ENCODE measurements at regions not wholly inside any gene's neighbourhood (a gene's known extent, or its start where the extent isn't known, plus 50 kb on each side); places are given as distances from the start of the nearest gene placed in this dataset.

GRCh38 chr11:127492029-127492428, 491.5 kb upstream of the KIRREL3 start:
- CTCF ChIA-PET: no interaction called here
- H3K4me3 Mint-ChIP-seq: no peak overlapping the region
- no peaks in the 10 kb centered on the region for H3K36me3 Mint-ChIP-seq (ENCODE audit: low read depth)

DNA sequence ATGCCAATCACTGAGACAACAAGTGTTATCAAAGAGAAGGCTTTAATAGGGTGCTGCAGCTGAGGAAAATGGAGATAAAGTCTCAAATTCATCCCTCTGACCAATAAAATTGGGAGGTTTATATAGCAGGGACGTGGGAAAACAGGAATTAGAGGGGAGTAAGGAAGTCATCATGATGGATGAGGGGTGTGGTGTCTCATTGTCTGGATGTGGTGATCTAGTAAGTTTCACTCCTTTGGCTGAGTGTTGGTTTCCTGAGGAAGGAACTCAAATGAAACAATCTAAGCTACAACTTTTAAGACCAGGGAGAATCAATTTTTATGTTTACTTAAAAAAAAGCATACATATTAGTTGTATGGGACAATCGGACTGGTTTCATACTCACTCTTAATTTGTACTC, 491.0 kb upstream of the KIRREL3 start:
- H3K4me1 Mint-ChIP-seq (ENCODE audit: low read depth): no peaks in the 10 kb centered on the region
- ATAC-seq (no peak), DNase-seq (no peak)
- H3K4me3 Mint-ChIP-seq: no peak overlapping the region
- ChIA-PET POLR2A (no interaction called here), CTCF (no interaction called here)
- no peak overlapping the region for H3K27ac Mint-ChIP-seq
- H3K36me3 Mint-ChIP-seq (ENCODE audit: low read depth): no peaks in the 10 kb centered on the region
- no peaks in the 10 kb centered on the region for H3K27me3 Mint-ChIP-seq (ENCODE audit: low read depth)
- H3K9me3 Mint-ChIP-seq (ENCODE audit: insufficient read depth): no peaks in the 10 kb centered on the region

More at GRCh38 chr11:127492029-127492428, 491.5 kb upstream of the KIRREL3 start:
- no peak for DNase-seq
- no peaks in the 10 kb centered on the region for H3K27me3 Mint-ChIP-seq (ENCODE audit: low read depth)
- no peaks in the 10 kb centered on the region for H3K4me1 Mint-ChIP-seq (ENCODE audit: low read depth)
- no peak overlapping the region for H3K27ac Mint-ChIP-seq
- POLR2A ChIA-PET: no interaction called here
- no peak for ATAC-seq
- H3K9me3 Mint-ChIP-seq (ENCODE audit: insufficient read depth): no peaks in the 10 kb centered on the region

DNA sequence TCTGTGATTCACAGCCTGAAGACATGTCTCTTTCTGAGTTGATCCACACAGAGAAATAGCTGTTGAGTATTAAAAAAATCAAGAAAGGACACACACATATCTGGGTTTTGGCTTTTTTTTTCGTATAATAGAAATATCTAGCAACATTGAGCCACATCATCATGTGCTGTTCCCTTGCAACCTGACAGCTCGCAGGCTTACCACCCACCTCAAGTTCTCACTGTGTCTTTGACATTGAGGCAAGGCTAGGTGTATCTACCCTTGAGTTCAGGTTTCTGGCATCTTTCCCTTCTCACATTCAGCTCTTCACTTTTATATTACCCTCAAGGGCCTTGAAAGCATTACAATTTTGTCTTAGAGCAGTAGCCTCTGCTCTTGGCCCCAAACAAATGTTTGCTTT, 490.3 kb upstream of the KIRREL3 start:
- H3K4me3 Mint-ChIP-seq: no peak overlapping the region
- no peaks in the 10 kb centered on the region for H3K9me3 Mint-ChIP-seq (ENCODE audit: insufficient read depth)
- H3K27me3 Mint-ChIP-seq (ENCODE audit: low read depth): no peaks in the 10 kb centered on the region
- H3K27ac Mint-ChIP-seq: no peak overlapping the region
- no peaks in the 10 kb centered on the region for H3K4me1 Mint-ChIP-seq (ENCODE audit: low read depth)
- ATAC-seq: no peak
- ChIA-PET CTCF (no interaction called here), POLR2A (no interaction called here)
- no peaks in the 10 kb centered on the region for H3K36me3 Mint-ChIP-seq (ENCODE audit: low read depth)
- DNase-seq: no peak

DNA sequence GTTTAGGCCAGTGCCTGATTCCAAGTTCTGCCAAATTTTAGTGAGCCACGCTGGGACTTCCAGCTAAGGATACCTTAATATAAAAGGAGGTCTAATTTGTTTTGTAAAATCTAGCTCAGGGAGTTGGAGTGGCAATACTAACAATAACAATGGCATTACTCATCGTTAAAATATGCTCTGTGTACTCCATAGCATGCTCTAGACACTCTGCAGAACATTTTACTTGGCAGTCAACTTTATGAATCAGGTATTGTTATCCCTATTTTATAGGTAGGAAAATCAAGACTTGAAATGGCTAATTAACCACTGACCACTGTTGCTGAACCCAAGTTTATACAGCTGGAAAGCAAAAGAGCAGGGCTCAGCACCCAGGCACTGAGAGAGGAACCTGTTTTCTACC, 485.0 kb upstream of the KIRREL3 start:
- no peaks in the 10 kb centered on the region for H3K4me1 Mint-ChIP-seq (ENCODE audit: low read depth)
- DNase-seq (no peak), ATAC-seq (no peak)
- ChIA-PET CTCF (no interaction called here), POLR2A (no interaction called here)
- no peak overlapping the region for H3K4me3 Mint-ChIP-seq
- no peaks in the 10 kb centered on the region for H3K36me3 Mint-ChIP-seq (ENCODE audit: low read depth)
- no peaks in the 10 kb centered on the region for H3K9me3 Mint-ChIP-seq (ENCODE audit: insufficient read depth)
- no peaks in the 10 kb centered on the region for H3K27me3 Mint-ChIP-seq (ENCODE audit: low read depth)
- H3K27ac Mint-ChIP-seq: no peak overlapping the region

- Mint-ChIP-seq H3K9me3 (ENCODE audit: insufficient read depth) (no peaks in the 10 kb centered on the region), H3K36me3 (ENCODE audit: low read depth) (no peaks in the 10 kb centered on the region), H3K4me3 (no peak overlapping the region), H3K27me3 (ENCODE audit: low read depth) (no peaks in the 10 kb centered on the region), H3K27ac (no peak overlapping the region), H3K4me1 (ENCODE audit: low read depth) (no peaks in the 10 kb centered on the region)
- DNase-seq: no peak
- ChIA-PET POLR2A (no interaction called here), CTCF (interaction anchor here (2.1 kb wide), 1 partner anchor 11 kb away, joined by 4 read pairs; no protein-coding TSS in a partner anchor)
- ATAC-seq: no peak
Observed at GRCh38 chr11:127481391-127481790, 480.8 kb upstream of the KIRREL3 start.

- ChIA-PET CTCF (no interaction called here), POLR2A (no interaction called here)
- H3K27me3 Mint-ChIP-seq (ENCODE audit: low read depth): no peaks in the 10 kb centered on the region
Observed at GRCh38 chr11:127478826-127479225, 478.3 kb upstream of the KIRREL3 start.

DNA sequence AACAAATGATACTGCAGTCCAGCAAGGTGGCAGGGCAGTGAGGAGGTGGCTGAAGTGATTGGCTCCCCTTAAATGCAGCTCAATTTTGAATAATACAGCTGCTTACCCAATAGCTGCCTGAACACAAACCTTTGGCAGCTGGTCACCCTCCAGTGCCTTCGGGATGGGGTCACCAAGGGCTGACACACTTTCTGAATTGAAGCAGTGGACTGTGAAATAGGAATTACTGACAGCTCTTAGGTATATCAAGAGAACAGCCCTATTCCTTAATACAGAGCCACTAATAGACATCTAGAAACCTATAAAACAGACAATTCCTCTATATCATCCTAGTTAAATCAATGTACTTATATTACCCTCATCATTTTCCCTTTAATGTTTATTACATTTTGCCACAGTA, 474.2 kb upstream of the KIRREL3 start:
- H3K4me1 Mint-ChIP-seq (ENCODE audit: low read depth): peaks cover 4% of the 10 kb centered on the region
- no peaks in the 10 kb centered on the region for H3K36me3 Mint-ChIP-seq (ENCODE audit: low read depth)
- no peaks in the 10 kb centered on the region for H3K9me3 Mint-ChIP-seq (ENCODE audit: insufficient read depth)
- ATAC-seq (no peak), DNase-seq (no peak)
- H3K27me3 Mint-ChIP-seq (ENCODE audit: low read depth): no peaks in the 10 kb centered on the region
- POLR2A ChIA-PET: no interaction called here
- CTCF ChIA-PET: no interaction called here
- H3K4me3 Mint-ChIP-seq: no peak overlapping the region
- no peak overlapping the region for H3K27ac Mint-ChIP-seq

More at GRCh38 chr11:127478826-127479225, 478.3 kb upstream of the KIRREL3 start:
- peaks cover 4% of the 10 kb centered on the region for H3K4me1 Mint-ChIP-seq (ENCODE audit: low read depth)
- ATAC-seq: no peak
- H3K4me3 Mint-ChIP-seq: no peak overlapping the region
- DNase-seq: no peak
- no peaks in the 10 kb centered on the region for H3K9me3 Mint-ChIP-seq (ENCODE audit: insufficient read depth)
- H3K27ac Mint-ChIP-seq: no peak overlapping the region
- no peaks in the 10 kb centered on the region for H3K36me3 Mint-ChIP-seq (ENCODE audit: low read depth)

DNA sequence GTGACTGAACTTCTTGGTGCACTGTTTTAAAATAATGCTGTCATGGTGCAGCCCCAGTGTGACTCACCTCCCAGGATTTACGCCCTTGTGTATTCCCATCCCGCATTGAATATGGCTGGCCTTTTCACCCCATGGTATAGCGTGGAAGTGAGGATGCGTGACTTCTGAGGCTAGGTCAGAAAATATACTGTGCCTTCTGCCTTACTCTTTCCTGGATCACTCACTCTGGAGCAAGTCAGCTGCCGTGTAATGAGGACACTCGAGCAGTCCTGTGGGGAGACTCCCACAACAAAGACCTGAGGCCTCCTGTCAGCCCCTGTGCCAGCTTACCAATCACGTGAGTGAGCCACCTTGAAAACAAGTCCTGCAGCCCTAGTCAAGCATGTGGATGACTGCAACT, 471.9 kb upstream of the KIRREL3 start:
- H3K4me1 Mint-ChIP-seq (ENCODE audit: low read depth): peaks cover 4% of the 10 kb centered on the region
- ATAC-seq: no peak
- no peaks in the 10 kb centered on the region for H3K36me3 Mint-ChIP-seq (ENCODE audit: low read depth)
- ChIA-PET POLR2A (no interaction called here), CTCF (no interaction called here)
- no peak overlapping the region for H3K27ac Mint-ChIP-seq
- no peak for DNase-seq
- no peaks in the 10 kb centered on the region for H3K27me3 Mint-ChIP-seq (ENCODE audit: low read depth)
- no peaks in the 10 kb centered on the region for H3K9me3 Mint-ChIP-seq (ENCODE audit: insufficient read depth)
- H3K4me3 Mint-ChIP-seq: no peak overlapping the region

- DNase-seq (no peak), ATAC-seq (no peak)
- H3K4me1 Mint-ChIP-seq (ENCODE audit: low read depth): peaks cover 4% of the 10 kb centered on the region
- H3K9me3 Mint-ChIP-seq (ENCODE audit: insufficient read depth): no peaks in the 10 kb centered on the region
- H3K27me3 Mint-ChIP-seq (ENCODE audit: low read depth): no peaks in the 10 kb centered on the region
- no peaks in the 10 kb centered on the region for H3K36me3 Mint-ChIP-seq (ENCODE audit: low read depth)
- no peak overlapping the region for H3K4me3 Mint-ChIP-seq
- ChIA-PET CTCF (interaction anchor here (1.5 to 2.0 kb wide), 2 partner anchors 17 to 22 kb away, joined by 4 read pairs; no protein-coding TSS in a partner anchor), POLR2A (no interaction called here)
- H3K27ac Mint-ChIP-seq: no peak overlapping the region
Observed at GRCh38 chr11:127471662-127472061, 471.1 kb upstream of the KIRREL3 start.

GRCh38 chr11:127470306-127470884, 469.8 kb upstream of the KIRREL3 start:
- Mint-ChIP-seq H3K27ac (no peak overlapping the region), H3K9me3 (ENCODE audit: insufficient read depth) (no peaks in the 10 kb centered on the region), H3K36me3 (ENCODE audit: low read depth) (no peaks in the 10 kb centered on the region), H3K4me3 (no peak overlapping the region), H3K4me1 (ENCODE audit: low read depth) (peaks cover 3% of the 10 kb centered on the region), H3K27me3 (ENCODE audit: low read depth) (no peaks in the 10 kb centered on the region)
- ChIA-PET POLR2A (no interaction called here), CTCF (interaction anchor here (0.8 to 2.0 kb wide), 4 partner anchors 10 to 213 kb away, joined by 3 to 4 read pairs (median 4); no protein-coding TSS in a partner anchor)
- DNase-seq (no peak), ATAC-seq (no peak)

- DNase-seq (no peak), ATAC-seq (no peak)
- Mint-ChIP-seq H3K27me3 (ENCODE audit: low read depth) (no peaks in the 10 kb centered on the region), H3K4me3 (no peak overlapping the region), H3K4me1 (ENCODE audit: low read depth) (no peaks in the 10 kb centered on the region), H3K27ac (no peak overlapping the region), H3K36me3 (ENCODE audit: low read depth) (no peaks in the 10 kb centered on the region), H3K9me3 (ENCODE audit: insufficient read depth) (no peaks in the 10 kb centered on the region)
- ChIA-PET POLR2A (no interaction called here), CTCF (no interaction called here)
Observed at GRCh38 chr11:127464325-127464724, 463.8 kb upstream of the KIRREL3 start.

GRCh38 chr11:127462065-127462344, 461.4 kb upstream of the KIRREL3 start:
- H3K27me3 Mint-ChIP-seq (ENCODE audit: low read depth): no peaks in the 10 kb centered on the region
- DNase-seq: no peak
- CTCF ChIA-PET: no interaction called here
- POLR2A ChIA-PET: no interaction called here
- H3K36me3 Mint-ChIP-seq (ENCODE audit: low read depth): no peaks in the 10 kb centered on the region
- no peak for ATAC-seq
- H3K27ac Mint-ChIP-seq: no peak overlapping the region
- no peaks in the 10 kb centered on the region for H3K4me1 Mint-ChIP-seq (ENCODE audit: low read depth)
- H3K9me3 Mint-ChIP-seq (ENCODE audit: insufficient read depth): no peaks in the 10 kb centered on the region
- H3K4me3 Mint-ChIP-seq: no peak overlapping the region

DNA sequence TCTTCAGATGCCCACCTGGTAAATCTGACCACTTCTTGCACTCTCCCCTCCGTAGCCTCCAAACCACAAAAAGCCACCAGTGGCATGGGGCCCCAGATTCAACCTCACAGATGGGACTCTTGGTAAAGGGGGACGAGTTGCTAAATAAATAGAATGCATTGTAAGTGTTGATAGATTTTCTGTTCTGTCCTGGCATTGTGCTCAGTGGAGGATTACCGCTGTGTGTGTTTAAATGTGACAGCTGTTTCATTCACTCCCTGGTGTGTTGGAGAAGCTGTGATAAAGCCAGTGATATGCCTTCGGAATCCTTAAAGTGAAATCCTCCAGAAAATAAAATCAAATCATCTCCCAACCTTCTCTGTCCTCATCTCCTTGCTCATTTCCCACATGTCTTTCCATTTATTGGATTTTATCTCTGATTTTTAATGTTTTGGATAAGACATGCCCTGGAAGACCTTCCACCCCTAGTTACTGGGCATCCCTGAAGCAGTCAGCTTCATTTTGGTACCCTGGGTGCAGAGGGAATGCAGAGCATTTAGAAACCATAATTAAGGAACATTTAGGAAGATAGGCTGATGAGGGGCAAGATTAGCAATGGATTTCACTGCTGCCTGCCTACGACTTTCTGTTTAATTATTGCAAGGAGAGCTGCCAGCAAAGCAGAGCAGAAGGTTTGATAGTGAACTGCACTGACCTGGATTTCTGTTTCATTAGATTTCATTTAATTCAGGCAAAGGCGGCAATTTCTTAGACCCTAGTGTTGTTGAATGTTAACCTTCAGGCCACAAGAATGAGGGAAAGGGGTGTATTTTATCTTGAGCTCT, 460.9 kb upstream of the KIRREL3 start:
- Mint-ChIP-seq H3K4me3 (no peak overlapping the region), H3K27ac (no peak overlapping the region), H3K27me3 (ENCODE audit: low read depth) (no peaks in the 10 kb centered on the region), H3K9me3 (ENCODE audit: insufficient read depth) (no peaks in the 10 kb centered on the region), H3K4me1 (ENCODE audit: low read depth) (no peaks in the 10 kb centered on the region), H3K36me3 (ENCODE audit: low read depth) (no peaks in the 10 kb centered on the region)
- POLR2A ChIA-PET: no interaction called here
- ATAC-seq (no peak), DNase-seq (no peak)
- CTCF ChIA-PET: no interaction called here

Measured in activated CD8-positive, alpha-beta T cell treated with anti-CD3 and anti-CD28 coated beads, Interleukin-2, amount 10 ng/mL, durations not matched to agents 7 days and 5 days (primary cell).